A549 (cell line): ENCODE measurements at regions not wholly inside any gene's neighbourhood (a gene's known extent, or its start where the extent isn't known, plus 50 kb on each side); places are given as distances from the start of the nearest gene placed in this dataset.

Source experiments
- EP300 ChIP-seq, 2 experiments: fragments of >200 bp; sonication (Bioruptor Twin); formaldehyde crosslinking; IDR thresholded peaks; 2 replicates in 1 of 2; 3 replicates in 1 of 2; pipeline ENCODE4 v1.6.1; 2016 to 2017
- FOSB ChIP-seq: fragments of 250-450 bp; sonication (Bioruptor Pico); IDR thresholded peaks from 2 replicates; pipeline ENCODE4 v1.5.0; 2020; ENCODE audit warnings: mild to moderate bottlenecking, moderate library complexity
- HOXB5 ChIP-seq: fragments of 250-450 bp; sonication (Bioruptor Pico); IDR thresholded peaks from 2 replicates; pipeline ENCODE4 v1.5.0; 2020; ENCODE audit warnings: mild to moderate bottlenecking, moderate library complexity
- TF ChIP-seq, protein P1 (sequence below): fragments of 200-600 bp; sonication (generic); IDR thresholded peaks from 2 replicates; pipeline ENCODE4 v1.6.1; 2016; ENCODE audit warnings: antibody characterized with exemption, mild to moderate bottlenecking, moderate library complexity
- TF ChIP-seq, protein P2 (sequence below): fragments of >200 bp; sonication (Bioruptor Twin); formaldehyde crosslinking; IDR thresholded peaks from 3 replicates; pipeline ENCODE4 v1.5.1; 2016

DNA sequence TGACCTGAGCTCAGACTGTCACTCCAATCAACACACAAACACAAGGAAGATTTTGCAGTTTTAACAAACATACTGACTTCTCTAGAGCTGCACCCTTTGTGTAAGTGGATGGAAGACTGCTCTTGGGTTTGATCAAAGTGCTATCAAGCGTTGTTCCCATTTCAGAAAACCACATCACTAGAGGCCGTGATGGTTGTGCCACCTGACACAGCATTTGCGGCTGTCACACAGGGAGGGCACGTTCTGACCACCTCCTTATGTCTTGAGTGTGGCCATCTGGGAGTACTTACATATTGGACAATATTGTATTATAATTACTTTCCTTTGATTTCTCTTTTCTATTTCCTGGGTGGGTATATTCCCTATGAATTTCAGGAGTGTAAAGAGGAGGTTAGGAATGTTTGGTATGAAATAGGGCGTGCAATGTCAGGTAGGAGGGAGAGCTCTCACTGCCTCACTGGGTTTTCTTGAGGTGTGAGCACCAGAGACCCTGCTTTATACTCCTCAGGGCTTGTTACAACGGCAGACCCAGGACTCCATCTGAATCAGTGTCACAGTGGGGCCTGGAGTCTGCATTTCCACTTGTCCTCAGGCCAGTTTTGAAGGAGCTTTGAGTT, 74.3 kb downstream of the SYNE3 start:
- no peak for TF ChIP-seq EP300 (IDR thresholded peaks at IDR 0.05)
- no peak for TF ChIP-seq FOSB
- TF ChIP-seq, protein P1, sequence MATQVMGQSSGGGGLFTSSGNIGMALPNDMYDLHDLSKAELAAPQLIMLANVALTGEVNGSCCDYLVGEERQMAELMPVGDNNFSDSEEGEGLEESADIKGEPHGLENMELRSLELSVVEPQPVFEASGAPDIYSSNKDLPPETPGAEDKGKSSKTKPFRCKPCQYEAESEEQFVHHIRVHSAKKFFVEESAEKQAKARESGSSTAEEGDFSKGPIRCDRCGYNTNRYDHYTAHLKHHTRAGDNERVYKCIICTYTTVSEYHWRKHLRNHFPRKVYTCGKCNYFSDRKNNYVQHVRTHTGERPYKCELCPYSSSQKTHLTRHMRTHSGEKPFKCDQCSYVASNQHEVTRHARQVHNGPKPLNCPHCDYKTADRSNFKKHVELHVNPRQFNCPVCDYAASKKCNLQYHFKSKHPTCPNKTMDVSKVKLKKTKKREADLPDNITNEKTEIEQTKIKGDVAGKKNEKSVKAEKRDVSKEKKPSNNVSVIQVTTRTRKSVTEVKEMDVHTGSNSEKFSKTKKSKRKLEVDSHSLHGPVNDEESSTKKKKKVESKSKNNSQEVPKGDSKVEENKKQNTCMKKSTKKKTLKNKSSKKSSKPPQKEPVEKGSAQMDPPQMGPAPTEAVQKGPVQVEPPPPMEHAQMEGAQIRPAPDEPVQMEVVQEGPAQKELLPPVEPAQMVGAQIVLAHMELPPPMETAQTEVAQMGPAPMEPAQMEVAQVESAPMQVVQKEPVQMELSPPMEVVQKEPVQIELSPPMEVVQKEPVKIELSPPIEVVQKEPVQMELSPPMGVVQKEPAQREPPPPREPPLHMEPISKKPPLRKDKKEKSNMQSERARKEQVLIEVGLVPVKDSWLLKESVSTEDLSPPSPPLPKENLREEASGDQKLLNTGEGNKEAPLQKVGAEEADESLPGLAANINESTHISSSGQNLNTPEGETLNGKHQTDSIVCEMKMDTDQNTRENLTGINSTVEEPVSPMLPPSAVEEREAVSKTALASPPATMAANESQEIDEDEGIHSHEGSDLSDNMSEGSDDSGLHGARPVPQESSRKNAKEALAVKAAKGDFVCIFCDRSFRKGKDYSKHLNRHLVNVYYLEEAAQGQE = no peak
- TF ChIP-seq, protein P2, sequence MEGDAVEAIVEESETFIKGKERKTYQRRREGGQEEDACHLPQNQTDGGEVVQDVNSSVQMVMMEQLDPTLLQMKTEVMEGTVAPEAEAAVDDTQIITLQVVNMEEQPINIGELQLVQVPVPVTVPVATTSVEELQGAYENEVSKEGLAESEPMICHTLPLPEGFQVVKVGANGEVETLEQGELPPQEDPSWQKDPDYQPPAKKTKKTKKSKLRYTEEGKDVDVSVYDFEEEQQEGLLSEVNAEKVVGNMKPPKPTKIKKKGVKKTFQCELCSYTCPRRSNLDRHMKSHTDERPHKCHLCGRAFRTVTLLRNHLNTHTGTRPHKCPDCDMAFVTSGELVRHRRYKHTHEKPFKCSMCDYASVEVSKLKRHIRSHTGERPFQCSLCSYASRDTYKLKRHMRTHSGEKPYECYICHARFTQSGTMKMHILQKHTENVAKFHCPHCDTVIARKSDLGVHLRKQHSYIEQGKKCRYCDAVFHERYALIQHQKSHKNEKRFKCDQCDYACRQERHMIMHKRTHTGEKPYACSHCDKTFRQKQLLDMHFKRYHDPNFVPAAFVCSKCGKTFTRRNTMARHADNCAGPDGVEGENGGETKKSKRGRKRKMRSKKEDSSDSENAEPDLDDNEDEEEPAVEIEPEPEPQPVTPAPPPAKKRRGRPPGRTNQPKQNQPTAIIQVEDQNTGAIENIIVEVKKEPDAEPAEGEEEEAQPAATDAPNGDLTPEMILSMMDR = no peak
- no peak for TF ChIP-seq HOXB5 (CRISPR knock-in tag)
